ENCODE measurements at regions not wholly inside any gene's neighbourhood (a gene's known extent, or its start where the extent isn't known, plus 50 kb on each side); places are given as distances from the start of the nearest gene placed in this dataset.

GRCh38 chr5:42875785-42876374 is 64.2 kb upstream of the SELENOP start (continued):
- TF ChIP-seq SP4 (IDR thresholded peaks at IDR 0.05; ENCODE audit: low read length), result no peak
- TF ChIP-seq ASH2L (IDR thresholded peaks at IDR 0.05; ENCODE audit: low read length), result no peak
